ENCODE measurements at regions not wholly inside any gene's neighbourhood (a gene's known extent, or its start where the extent isn't known, plus 50 kb on each side); places are given as distances from the start of the nearest gene placed in this dataset.

DNA sequence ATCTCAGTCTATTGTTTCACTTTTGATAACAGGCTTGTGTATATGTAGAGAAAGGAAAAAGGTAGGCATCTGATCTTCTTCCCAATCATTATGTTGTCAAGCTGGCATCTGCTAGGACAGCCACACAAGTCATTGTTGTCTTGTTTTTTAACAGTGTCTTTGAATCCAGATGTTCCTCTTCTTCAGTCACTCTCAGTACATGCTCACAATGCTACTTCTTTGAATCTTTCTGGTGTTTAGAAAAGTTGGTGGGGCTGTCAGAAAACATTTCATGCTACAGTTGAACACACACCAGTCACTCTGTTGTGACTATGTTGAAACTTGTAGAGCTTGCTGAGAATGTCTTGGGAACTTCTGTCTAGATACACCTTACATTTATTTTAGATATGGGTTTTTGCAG is 1231.4 kb upstream of the MIR17HG start:
- DNase-seq = no peak

DNA sequence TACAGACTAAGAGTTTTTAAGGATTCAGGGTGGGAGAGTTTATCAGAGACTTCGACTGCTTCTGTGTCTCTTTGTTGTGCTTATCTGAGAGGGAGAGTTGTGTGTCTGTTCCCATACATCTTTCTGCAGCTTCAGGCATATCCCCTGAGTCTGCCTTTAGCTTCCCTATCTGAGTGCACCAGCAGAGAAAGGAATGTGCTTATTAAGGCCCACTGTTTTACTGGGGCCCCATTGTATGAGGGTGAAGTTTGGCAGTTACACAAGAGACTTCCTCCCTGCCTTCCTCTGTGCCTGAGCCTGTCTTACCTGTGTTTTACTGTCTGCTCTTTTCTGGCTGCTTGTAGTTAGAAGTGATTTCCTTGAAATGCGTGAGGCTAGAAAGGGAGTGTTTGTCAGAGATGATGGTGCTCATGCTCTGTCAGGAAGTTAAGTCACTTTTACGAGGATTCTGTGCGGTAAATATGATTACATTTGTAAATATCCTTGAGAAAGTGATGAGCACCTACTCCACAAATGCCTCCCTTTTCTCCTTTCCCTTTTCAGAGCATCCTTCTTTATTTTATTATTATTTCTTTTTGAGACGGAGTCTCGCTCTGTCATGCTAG is 1228.9 kb upstream of the MIR17HG start:
- DNase-seq = no peak

DNA sequence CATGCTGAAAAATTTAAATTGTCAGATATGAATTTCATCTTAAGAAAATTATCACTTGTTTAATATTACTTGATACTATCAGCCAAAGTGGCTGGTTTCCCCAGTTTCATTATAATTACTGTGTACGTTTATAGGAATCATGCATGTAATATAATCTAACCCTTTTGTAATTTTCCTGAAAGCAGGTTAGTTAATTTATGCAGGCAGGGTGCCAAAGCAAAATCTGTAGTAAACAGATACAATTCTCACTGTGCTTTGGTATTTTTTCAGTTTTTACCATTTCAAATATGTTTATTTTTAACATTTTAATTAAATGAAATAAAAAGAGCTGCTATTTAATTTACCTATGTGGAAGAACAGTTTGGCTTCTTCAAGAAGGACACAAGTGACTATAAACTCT is 1227.5 kb upstream of the MIR17HG start:
- no peak for DNase-seq

DNA sequence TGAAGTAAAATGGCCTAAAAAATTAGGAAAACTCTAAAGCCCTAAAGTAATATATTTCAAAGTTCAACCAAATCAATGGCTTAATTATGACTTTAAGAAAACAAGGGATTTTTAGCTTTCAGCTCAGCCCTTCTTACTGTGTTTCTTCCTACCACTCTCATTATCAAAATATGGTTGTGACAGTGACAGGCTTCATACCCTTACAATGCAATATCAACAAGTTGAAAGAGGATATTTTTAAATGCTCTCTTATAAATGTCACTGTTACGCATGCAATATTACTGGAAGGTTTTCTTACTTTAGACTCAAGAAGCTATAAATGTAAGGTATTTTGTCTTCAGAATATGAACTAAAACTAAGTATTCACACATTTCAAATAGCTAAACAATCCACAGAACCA is 1225.7 kb upstream of the MIR17HG start:
- no peak for DNase-seq

DNA sequence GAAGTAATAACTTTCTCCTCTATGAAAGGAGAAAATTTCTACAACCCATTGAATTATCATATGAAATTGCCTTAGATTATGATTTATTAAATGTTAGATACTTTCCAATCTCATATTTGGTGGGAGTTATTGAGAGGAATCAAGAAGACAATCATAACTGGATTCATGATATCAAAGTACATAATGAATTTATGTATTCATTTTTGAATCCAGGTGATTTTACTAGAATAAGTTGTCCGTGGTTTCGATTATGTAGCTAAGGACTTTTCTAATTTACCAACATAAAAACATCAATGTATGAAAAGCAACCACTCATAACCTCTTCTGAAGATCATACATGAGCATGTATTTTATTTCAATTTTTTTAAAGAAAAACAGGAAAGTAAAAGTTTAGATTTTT is 1225.0 kb upstream of the MIR17HG start:
- DNase-seq = no peak

DNA sequence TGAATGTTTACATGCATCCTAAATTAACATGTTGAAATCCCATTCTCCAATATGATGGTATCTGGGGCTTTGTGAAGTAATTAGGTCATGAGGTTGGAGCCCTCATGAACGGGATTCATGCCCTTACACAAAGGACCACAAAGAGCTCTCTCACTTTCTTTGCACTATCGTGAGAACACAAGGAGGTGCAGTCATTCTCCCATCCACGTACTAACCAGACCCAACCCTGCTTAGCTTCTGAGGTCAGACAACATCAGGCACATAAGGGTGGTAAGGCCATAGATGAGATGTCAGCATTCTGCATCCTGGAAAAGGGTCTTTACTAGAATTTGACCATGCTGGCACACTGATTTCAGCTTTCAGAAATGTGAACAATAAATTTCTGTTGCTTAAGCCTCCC is 1211.9 kb upstream of the MIR17HG start:
- DNase-seq = no peak

DNA sequence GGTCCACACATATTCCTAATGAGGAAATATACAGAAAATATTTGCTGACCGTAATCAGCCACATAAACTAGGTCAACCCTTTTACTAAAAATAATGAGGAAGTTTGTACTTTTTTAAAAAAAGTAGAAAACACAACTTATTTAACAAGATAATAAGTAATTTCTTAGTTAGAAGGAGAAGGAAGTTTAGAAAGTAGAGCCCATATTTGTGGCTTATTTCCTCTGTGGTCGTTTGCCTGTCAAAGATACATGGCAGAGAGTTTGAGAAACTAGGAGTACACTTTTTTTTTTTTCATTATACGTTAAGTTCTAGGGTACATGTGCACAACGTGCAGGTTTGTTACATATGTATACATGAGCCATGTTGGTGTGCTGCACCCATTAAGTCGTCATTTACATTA is 1205.2 kb upstream of the MIR17HG start:
- DNase-seq = no peak

DNA sequence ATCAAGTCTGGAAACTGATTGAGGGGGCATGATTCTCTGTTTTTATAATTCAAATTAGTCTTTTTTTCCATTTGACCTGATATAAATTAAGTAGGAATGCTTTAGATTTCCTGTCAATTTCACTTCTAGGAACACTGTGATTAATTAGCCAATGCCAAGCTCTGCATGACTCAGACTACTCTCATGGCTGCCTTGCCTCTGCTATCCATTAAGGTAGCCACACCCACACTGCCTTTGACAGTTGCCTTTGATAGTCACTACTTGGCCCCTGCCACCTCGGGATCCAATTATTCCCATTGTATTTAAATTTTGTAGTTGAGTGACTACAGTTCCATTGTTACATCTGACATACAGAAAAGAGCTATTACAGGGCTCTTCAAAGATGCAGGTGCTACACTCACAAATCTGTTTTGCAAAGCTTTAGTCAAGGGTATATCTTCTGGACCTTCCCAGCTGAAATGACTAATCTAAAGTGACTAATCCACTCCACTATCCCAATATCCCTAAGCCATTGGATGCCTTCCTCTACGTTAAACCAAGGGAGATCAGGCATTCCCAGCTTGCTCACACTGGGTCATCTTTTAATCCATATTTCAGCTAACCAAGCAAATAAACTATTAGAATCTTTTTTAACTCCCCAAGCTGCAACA is 1193.1 kb upstream of the MIR17HG start:
- DNase-seq = no peak

DNA sequence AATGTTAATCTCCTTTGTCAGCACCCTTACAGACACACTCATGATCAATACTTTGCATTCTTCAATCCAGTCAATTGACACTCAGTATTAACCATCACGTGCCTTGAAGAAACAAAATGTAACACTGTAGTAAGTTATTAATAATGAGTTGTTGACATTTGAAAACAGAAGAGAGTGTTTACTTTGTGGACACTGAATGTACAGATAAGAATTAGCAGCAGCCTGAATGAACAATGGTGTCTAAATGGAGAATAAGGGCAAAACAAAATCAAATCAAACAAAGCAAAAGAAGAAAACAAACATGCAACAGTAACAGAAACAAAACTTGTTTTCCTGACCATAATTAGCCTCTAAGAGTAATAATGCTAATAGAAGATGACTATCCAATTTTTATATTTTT is 1191.1 kb upstream of the MIR17HG start:
- no peak for DNase-seq

DNA sequence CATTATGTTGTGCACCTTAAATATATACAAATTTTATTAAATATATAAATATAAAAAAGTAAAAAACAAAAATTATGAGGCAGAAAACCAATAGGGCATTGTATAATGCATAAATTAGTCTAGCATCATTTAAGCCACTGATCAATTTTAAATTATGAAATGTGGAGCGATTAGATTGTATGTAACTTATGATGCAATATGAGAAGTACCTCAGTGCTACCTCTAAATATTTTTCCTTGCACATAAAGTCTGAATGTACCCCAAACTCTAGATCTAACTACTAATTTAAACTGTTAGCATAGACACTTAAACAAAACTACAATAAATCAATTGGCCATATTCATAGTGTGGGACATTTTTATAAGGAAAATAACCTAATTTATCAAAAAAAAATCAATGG is 1178.5 kb upstream of the MIR17HG start:
- no peak for DNase-seq

DNA sequence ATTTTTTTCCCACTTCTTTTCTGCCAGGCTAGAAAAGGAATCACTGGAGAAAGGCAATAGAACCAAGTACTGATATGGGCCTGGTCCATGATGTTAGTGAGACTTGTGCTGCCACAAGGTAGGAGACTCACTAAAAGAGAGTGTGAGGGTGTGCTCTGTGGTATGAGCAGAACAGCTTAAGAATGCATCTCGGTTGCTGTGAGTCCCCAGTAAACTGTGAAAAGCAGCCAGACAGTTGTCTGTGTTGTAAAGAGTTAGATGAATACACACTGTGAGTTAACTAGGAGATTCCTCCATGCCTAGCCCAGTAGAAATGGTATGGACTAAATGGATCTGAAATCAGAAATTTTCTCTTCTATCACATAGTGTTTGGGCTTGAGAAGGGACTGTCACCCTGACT is 1177.3 kb upstream of the MIR17HG start:
- no peak for DNase-seq

DNA sequence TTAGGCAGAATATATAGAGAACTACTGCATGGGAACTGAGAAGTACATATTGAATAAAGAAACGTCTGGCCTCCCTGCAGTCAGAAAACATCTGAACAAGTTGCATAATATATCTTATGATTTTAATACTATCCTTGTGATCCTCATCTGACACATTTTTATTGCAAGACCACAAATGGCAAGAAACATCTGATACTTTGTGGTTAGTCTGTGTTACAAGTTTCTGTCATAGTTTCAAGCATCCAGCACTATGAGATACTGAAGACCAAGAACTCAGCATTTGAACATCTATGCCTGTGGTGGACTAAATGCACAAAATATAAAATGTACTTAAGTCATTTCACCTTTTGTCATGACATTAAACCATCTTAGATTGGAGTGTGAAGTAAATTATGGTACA is 1175.8 kb upstream of the MIR17HG start:
- DNase-seq = no peak

DNA sequence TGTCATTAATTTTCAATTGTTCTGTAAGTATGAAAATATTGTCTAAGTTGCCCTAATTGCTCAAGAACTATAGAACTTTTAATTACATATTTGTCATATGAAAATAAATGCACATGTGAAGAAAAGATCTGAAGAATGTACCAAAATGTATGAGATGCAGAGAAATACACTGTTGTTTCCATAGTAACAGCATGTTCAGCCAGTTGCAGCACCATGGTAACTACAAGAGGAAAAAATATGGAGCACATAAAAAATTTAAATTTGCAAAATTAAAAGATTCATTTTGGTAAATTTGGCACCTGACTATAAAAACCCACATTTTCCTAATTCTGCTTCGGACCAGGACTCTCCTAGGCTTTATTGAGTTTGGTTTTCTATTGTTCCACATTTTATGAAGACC is 1170.0 kb upstream of the MIR17HG start:
- no peak for DNase-seq

DNA sequence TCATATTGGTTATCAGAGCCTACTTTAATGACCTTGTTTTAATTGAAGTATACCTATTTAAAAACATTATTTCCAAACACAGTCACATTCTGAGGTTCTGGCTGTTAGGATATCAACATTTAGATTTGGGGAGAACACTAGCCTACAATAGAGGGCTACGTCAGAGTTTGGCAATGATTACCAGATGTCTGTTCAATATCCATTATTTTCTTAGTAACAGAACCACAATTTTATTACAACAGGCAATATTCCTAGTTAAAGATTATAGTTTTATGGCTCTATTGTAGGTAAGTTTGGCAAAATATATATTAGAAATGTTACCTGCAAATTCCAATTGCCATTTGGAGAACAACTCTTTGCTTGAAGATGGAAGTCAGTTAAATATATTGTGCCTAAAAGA is 1163.1 kb upstream of the MIR17HG start:
- no peak for DNase-seq

DNA sequence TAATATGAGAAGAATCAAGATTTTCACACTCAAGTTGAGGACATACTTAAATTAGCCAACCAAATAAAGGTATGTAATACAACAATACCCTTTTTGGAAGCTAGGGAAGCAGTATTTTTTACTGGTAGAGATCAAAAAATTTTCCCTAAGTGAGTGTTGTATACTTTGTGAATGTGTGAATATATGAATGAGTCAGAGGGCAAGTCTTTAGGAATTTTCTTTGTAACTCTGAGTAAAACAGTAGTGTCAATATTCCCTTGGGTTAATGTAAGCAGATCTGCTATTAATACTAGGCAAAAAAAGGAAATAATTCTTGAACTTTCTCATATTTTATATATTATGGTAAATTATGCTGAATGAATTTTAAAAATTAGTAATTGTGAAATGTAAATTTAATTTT is 1161.8 kb upstream of the MIR17HG start:
- DNase-seq = no peak

DNA sequence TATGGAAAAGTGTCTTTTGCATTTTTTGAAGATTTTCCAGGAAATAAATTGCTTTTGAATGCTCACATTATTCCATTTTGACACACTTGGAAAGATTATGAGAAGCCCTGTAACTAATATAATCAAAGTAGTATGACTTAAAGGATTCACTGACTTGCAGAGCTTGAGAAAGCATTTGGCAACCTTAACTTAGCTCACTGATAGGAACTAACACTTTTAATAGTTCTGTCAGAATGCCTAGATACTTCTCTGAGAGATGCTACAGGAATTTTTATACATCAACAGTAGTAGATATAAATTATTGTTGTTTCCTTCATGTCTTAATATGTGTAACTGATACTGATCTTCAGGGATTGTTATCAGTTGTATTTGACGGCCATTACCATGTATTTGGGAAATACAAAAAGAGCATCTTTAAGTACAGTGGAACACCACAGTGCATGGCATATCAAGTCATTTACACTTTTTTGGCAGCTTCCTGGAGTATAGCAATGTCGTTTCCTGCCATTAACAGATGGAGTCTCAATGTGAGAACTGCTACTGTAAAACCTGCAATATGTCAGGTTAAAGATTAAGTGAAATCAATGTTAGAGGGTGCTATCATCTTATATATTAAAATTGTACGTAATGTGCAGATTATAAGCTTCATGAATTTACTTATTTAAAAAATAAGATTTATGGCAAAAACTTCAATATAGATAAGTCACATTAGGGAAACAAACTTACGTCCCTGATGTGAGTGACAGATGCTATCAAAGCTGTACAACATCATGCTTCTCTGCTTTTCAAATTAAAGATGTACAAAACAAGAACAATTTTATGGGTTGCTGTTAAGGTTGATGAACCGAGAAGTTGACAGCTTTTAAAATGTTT is 1159.8 kb upstream of the MIR17HG start:
- DNase-seq = no peak

DNA sequence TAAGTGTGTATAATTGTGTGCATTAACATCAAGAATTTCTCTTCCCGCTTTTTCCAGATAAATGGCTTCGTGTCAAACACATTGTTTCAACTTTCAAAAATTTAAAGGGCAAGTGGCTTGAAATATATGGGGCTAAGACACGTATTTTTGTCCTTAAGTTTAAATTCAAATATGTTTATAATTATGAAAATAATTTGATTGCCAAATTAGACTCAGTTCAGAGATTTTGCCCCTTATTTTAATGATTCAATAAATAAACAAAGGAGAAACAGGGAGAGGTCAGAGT is 1159.2 kb upstream of the MIR17HG start:
- no peak for DNase-seq

DNA sequence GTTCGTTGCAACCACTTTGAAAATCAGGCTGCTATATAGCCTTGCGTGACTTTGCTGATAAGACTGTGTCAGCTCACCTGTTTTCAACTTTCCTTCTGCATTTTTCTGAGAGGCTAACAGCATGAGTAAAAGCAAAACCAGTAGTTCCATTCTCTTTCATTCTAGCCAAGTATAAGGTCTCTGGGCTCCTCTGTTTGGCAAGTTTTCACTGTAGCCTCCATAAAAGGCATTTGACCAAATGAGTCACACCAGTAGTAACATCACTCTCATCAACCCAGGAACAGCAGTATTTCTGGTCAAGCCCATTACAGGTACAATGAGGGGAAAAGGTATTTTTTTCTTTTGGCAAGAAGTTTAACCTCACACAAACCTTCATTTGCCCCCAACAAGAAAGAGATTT is 1149.8 kb upstream of the MIR17HG start:
- DNase-seq = no peak

DNA sequence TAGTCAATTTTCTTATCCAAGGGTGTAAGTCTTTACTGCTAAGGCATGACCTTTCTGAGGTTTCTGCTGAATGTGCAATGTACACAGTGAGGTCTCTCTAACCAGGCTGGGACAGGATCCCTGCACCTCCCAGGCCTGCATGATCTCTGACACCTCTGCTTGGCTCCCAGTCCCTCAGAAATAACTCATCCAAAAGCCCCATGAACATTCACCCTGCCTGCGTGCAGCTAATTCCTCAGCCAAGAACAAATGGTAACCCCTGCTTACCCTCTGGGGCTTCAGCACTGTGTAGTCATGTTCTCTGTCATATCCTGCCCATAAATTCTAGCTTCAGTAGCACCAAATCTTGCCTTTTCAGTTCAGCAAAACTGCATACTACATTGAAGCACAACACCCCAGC is 1146.3 kb upstream of the MIR17HG start:
- DNase-seq = no peak

DNA sequence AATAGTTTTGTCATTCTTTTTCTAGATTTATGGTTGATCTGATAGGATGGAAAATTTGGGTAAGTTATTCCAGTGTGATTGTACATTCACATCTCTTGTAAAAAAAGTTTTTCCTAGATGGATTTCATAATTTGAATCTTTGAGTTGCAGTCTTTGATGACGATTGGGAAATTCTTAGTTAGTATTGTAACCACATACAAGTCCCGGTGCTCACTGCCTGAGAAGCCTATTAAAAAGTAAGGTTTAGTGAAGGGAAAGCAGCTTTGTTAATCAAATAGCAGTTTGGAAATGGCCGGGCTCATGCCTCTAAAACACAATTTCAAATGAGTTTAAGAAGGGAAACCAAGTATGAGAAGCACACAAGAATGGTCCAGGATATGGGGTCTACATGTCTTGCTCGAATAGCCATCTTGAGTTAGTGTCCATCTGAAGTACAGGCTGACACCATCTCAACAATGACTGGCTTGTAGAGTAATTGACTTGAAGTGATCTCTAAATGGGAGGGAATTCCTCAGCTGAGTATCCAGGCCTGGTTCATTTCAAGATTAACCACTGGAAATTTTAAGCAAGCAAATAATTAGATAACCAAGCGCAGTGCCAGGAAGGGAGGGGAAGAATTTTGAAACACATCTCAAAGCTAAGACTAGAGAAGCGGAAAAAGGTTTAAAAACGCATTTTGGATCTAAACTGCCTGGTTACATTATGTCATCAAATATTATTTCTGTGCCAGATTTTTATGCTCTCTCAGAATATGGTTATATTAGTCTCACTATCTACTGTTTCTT is 1145.6 kb upstream of the MIR17HG start:
- DNase-seq = no peak

DNA sequence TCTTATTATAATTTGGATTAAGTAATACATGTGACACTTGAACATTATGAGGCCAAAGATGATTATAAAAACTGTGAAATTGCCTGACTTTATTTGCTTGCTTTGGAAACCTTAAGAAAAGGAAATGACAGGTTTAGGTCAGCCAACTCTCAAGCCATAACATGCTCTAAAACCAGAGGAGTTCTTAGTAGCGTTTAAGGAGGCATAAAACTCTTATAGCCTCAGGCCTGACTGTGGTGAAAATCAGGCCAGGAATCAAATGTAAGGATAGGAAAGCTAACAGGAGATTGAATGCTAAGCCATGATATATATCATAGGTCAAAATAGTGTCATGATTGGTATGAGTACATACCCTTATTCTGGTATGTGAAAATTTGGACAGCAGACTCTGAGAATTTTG is 1142.4 kb upstream of the MIR17HG start:
- no peak for DNase-seq

DNA sequence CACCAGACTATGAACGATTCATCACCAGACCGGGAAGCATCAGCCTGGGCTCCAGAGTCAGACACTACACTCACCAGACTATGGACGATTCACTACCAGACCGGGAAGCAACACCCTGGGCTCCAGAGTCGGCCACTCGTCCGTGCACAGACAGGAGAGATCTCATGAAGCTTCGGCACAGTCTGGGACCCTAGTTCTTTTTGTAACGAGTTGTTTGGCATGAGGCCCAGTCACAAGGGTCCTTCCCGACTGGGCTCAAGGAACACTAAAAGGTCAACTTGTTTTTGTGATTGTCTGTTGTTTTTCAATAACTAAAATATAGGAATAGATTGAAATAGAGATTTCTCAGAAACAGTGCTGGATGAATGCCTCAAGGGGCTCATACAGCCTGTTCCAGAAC is 1141.6 kb upstream of the MIR17HG start:
- DNase-seq = no peak

DNA sequence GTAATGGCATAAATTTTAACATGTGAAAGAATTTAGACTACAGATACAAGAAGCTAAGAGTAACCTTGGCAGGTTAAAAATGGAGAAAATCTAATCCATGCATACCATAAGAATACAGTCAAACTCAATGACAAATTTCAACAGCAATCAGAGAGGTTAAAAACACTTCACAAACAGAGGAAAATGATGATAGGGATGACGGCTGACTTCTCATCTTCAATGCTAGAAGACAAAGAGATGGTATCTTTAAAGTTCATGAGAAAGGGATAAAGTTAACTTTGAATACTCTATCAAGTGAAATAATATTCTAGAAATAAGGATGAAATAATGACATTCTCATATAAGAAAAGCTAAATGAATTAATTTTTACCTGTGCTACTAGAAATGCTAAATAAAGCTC is 1130.2 kb upstream of the MIR17HG start:
- no peak for DNase-seq

DNA sequence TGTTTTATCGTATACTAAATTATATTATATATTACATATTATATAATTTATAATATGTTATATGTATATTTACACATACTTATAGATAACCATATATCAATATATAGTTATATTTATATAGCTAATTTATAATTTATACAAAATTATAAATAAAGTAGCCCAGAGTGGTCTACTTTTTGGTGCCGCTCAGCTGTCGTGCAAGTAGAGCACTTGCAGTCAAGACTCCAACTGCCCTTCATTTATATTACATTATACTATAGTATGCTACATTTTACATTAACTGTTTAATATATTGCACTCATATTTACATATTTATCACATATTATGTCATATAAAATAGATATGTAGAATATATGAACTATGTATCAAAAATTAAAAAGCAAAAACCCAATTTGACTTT is 1124.7 kb upstream of the MIR17HG start:
- no peak for DNase-seq

All from activated CD4-positive, alpha-beta T cell treated with anti-CD3 and anti-CD28 coated beads, Interleukin-2, amount 50 U/mL, for 16 hours (primary cell).